Peyer's patch (tissue), 4 donors: ENCODE measurements at regions not wholly inside any gene's neighbourhood (a gene's known extent, or its start where the extent isn't known, plus 50 kb on each side); places are given as distances from the start of the nearest gene placed in this dataset.

Experiments
- DNase-seq, 3 donors: peaks; one replicate each; pipeline ENCODE4 v3.0.0-alpha.2; 2017 to 2019
- H3K27ac ChIP-seq, 4 donors: fragments of 200-600 bp; sonication (generic); one replicate each; pipeline ENCODE4 v1.5.1; 2016 to 2019
- H3K27me3 ChIP-seq, 2 donors: fragments of 200-600 bp; sonication (generic); one replicate each; pipeline ENCODE4 v1.5.1; 2019
- H3K36me3 ChIP-seq, 3 donors: fragments of 200-600 bp; sonication (generic); one replicate each; pipeline ENCODE4 v1.5.1; 2016 to 2019
- H3K4me1 ChIP-seq, 4 donors: fragments of 200-600 bp; sonication (generic); one replicate each; pipeline ENCODE4 v1.5.1; 2016 to 2019
- H3K4me3 ChIP-seq, 4 donors: fragments of 200-600 bp; sonication (generic); 1 replicate in 3 of 4; 2 replicates in 1 of 4; pipeline ENCODE4 v1.5.1; 2016 to 2019; ENCODE audit warnings: mild to moderate bottlenecking in 1 of 4
- H3K9me3 ChIP-seq, 4 donors: fragments of 200-600 bp; sonication (generic); one replicate each; pipeline ENCODE4 v1.5.1; 2016 to 2019; ENCODE audit warnings: mild to moderate bottlenecking in 1 of 4
- POLR2A ChIP-seq, 2 donors: fragments of 450-650 bp; IDR thresholded peaks; one replicate each; pipeline ENCODE4 v1.5.1; 2017; ENCODE audit warnings: antibody characterized with exemption in 2 of 2, mild to moderate bottlenecking in 2 of 2, moderate library complexity in 2 of 2
- TF ChIP-seq, protein P1 (sequence below), 6 experiments: fragments of 450-650 bp in 4 of 6; fragments of 200-600 bp in 2 of 6; sonication (generic) in 1 of 6; IDR thresholded peaks; one replicate each; pipeline ENCODE4 v1.5.1; 2017 to 2019; ENCODE audit warnings: antibody characterized with exemption in 6 of 6, mild to moderate bottlenecking in 3 of 6, moderate library complexity in 1 of 6

DNA sequence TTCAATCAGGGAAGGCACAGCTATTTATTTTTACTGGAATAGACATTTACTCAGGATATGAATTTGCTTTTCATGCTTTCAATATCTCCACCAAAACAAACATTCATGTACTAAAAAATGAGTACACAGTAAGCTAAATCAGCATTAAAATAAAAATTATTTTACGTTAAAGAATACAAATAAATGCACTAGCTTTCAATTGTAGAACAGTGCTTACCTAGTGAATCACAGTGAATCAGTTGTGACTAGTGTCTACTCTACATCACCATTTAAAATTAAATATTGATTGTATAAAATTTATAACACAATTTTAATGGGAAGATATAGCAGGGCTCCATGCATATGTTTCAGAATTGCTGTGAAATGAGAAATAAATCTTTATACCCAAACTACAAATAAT lies 929.6 kb upstream of the ATXN8OS start:
- Histone ChIP-seq H3K4me3 (no peak overlapping the region), H3K36me3 (no peaks in the 10 kb centered on the region), H3K27ac (no peak overlapping the region), H3K27me3 (no peaks in the 10 kb centered on the region), H3K4me1 (no peaks in the 10 kb centered on the region), H3K9me3 (no peaks in the 10 kb centered on the region)
- TF ChIP-seq, protein P1, sequence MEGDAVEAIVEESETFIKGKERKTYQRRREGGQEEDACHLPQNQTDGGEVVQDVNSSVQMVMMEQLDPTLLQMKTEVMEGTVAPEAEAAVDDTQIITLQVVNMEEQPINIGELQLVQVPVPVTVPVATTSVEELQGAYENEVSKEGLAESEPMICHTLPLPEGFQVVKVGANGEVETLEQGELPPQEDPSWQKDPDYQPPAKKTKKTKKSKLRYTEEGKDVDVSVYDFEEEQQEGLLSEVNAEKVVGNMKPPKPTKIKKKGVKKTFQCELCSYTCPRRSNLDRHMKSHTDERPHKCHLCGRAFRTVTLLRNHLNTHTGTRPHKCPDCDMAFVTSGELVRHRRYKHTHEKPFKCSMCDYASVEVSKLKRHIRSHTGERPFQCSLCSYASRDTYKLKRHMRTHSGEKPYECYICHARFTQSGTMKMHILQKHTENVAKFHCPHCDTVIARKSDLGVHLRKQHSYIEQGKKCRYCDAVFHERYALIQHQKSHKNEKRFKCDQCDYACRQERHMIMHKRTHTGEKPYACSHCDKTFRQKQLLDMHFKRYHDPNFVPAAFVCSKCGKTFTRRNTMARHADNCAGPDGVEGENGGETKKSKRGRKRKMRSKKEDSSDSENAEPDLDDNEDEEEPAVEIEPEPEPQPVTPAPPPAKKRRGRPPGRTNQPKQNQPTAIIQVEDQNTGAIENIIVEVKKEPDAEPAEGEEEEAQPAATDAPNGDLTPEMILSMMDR (IDR thresholded peaks at IDR 0.05): no peak
- no peak for TF ChIP-seq POLR2A (IDR thresholded peaks at IDR 0.05)
- no peak for DNase-seq

DNA sequence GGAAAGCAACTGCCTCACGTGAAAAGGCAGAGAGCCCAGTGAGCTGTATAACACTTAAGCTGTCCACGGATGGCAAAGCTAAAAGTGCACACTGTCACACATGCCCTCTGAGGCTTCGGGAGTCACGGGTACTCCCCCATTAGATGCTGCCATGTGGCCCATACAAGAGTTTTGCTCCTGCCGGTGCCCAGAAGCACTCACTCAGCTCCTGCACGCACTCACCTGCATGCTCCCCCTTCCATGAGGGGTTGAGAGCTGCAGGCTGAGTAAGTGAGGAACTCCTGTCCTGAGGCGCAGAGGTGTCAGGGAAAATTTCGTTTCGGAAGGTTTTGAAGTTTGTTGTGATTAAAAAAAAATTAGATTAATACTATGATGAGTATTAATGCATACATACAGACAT lies 939.2 kb upstream of the ATXN8OS start:
- Histone ChIP-seq H3K36me3 (no peaks in the 10 kb centered on the region), H3K4me1 (no peaks in the 10 kb centered on the region), H3K4me3 (no peak overlapping the region), H3K9me3 (no peaks in the 10 kb centered on the region), H3K27ac (no peak overlapping the region), H3K27me3 (no peaks in the 10 kb centered on the region)
- DNase-seq: no peak
- no peak for TF ChIP-seq POLR2A (IDR thresholded peaks at IDR 0.05)
- TF ChIP-seq, protein P1 (IDR thresholded peaks at IDR 0.05): no peak

DNA sequence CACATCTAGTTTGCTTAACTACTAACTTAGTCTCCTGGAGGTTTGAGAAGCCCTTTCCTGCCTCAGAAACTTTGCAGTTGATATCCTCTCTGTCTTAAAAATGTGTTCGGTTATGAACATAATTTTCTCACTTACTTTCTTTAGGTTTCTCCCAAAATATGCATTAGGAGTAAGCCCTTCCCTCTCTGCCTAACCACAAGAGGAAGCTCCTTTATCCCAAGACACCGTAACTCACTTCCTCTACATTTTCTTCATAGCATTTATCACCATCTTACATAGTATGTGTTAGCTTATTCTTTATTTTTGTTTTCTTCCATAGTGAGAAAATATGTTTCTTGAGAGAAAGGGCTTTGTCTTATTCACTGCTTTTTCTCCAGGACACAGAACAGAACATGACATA lies 952.5 kb upstream of the ATXN8OS start:
- Histone ChIP-seq H3K4me3 (no peak overlapping the region), H3K27ac (no peak overlapping the region), H3K36me3 (no peaks in the 10 kb centered on the region), H3K9me3 (no peaks in the 10 kb centered on the region), H3K27me3 (no peaks in the 10 kb centered on the region), H3K4me1 (no peaks in the 10 kb centered on the region)
- DNase-seq: no peak
- TF ChIP-seq POLR2A (IDR thresholded peaks at IDR 0.05): no peak
- TF ChIP-seq, protein P1 (IDR thresholded peaks at IDR 0.05): no peak

DNA sequence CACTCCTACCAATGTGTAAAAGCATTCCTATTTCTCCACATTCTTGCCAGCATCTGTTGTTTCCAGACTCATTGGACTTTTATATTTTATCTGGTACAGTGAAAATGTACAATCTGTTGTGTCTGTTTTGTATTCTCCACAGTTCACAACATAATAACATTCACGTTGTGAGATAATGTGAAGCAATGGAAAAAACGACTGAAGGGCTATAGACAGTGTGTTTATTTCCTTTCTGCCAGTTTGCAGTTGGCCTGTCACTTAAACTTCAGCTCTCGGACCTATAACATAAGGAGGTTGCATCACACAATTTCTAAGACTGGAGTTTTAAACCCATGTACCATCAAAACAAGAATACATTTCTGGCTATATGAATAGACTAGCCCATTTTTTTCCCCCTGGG lies 965.5 kb upstream of the ATXN8OS start:
- H3K9me3 ChIP-seq: no peaks in the 10 kb centered on the region
- H3K4me3 ChIP-seq: no peak overlapping the region
- no peaks in the 10 kb centered on the region for H3K27me3 ChIP-seq
- no peaks in the 10 kb centered on the region for H3K4me1 ChIP-seq
- no peak for TF ChIP-seq POLR2A (IDR thresholded peaks at IDR 0.05)
- TF ChIP-seq, protein P1 (IDR thresholded peaks at IDR 0.05): no peak
- no peak overlapping the region for H3K27ac ChIP-seq
- no peaks in the 10 kb centered on the region for H3K36me3 ChIP-seq
- no peak for DNase-seq

DNA sequence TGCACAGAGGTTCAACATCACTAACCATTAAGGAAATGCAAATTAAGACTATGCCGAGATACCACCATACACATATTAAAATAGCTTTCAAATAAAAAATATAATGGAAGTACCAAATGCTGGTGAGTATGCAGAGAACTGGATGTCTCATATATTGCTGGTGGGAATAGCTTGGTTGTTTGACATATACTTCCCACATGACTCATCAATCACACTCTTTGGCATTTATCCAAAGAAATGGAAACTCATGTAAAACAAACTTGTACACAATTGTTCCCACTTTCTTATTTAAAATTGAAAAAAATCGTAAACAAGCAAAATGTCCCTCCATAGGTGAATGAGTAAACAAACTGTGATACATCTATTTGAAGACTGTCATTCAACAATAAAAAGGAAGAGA lies 982.6 kb upstream of the ATXN8OS start:
- Histone ChIP-seq H3K36me3 (no peaks in the 10 kb centered on the region), H3K4me3 (no peak overlapping the region), H3K27me3 (no peaks in the 10 kb centered on the region), H3K27ac (no peak overlapping the region), H3K4me1 (no peaks in the 10 kb centered on the region), H3K9me3 (no peaks in the 10 kb centered on the region)
- DNase-seq: no peak
- TF ChIP-seq POLR2A (IDR thresholded peaks at IDR 0.05): no peak
- TF ChIP-seq, protein P1 (IDR thresholded peaks at IDR 0.05): no peak

DNA sequence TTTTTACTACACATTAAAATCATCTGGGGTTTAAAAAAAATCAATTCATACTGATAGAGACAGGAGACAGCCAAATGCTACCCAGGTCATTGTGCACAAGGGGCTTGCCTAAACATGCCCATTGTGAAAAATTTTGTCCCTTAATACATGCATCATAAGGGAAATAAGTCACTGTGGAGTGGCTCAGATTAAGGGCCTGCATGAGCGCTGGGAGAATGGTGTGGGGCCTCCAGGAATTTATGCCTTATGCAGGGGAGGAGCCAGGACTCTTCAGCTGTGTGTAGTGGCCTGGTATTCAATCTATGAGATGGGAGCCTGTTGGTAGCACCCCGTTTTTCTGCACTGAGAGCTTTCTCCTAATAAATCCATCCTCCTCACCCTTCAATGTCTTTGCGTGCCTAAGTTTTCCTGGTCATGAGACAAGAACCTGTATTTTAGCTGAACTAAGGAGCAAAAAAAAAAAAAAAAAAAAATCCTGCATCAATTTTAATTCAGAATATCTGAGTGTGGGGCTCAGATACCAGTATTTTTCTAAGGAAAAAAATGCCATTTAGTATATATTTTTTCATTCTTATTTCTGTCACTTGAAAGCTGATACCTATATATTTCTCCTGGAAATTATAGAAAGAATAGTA lies 997.6 kb upstream of the ATXN8OS start:
- no peaks in the 10 kb centered on the region for H3K4me1 ChIP-seq
- DNase-seq: no peak
- H3K36me3 ChIP-seq: no peaks in the 10 kb centered on the region
- H3K9me3 ChIP-seq: no peaks in the 10 kb centered on the region
- H3K27me3 ChIP-seq: no peaks in the 10 kb centered on the region
- TF ChIP-seq, protein P1 (IDR thresholded peaks at IDR 0.05): no peak
- TF ChIP-seq POLR2A (IDR thresholded peaks at IDR 0.05): no peak
- no peak overlapping the region for H3K27ac ChIP-seq
- no peak overlapping the region for H3K4me3 ChIP-seq
